NCI-H446 treated with DMSO at 0.1 percent for 48 hours (cell line): ENCODE measurements at regions not wholly inside any gene's neighbourhood (a gene's known extent, or its start where the extent isn't known, plus 50 kb on each side); places are given as distances from the start of the nearest gene placed in this dataset.
"Not testable (repeated sequence)": the region's sequence is repeated elsewhere in the genome, so short reads cannot be mapped to it uniquely, and the experiment has no call there.

Experiments used
- DNase-seq: peaks from one replicate; lab custom pipeline; 2025; lab: John Stamatoyannopoulos, UW

GRCh38 chr18:30929718-30930117 lies 112.8 kb downstream of the DSC3 start:
- no peak for DNase-seq

- no peak for DNase-seq
Measured at GRCh38 chr18:30929065-30929464, 113.5 kb downstream of the DSC3 start.

- no peak for DNase-seq
Measured at GRCh38 chr18:30927517-30928075, 114.9 kb downstream of the DSC3 start.

- no peak for DNase-seq
Measured at GRCh38 chr18:30927042-30927441, 115.5 kb downstream of the DSC3 start.

- DNase-seq, result no peak
Measured at GRCh38 chr18:30925795-30926194, 116.7 kb downstream of the DSC3 start.

- no peak for DNase-seq
Measured at GRCh38 chr18:30920757-30921156, 121.8 kb downstream of the DSC3 start.

- no peak for DNase-seq
Measured at GRCh38 chr18:30920351-30920750, 122.2 kb downstream of the DSC3 start.

GRCh38 chr18:30917651-30918050 lies 124.9 kb downstream of the DSC3 start:
- DNase-seq, result no peak

- DNase-seq, result no peak
Measured at GRCh38 chr18:30915336-30915988, 127.1 kb downstream of the DSC3 start.

- DNase-seq, result no peak
Measured at GRCh38 chr18:30908381-30908780, 134.2 kb downstream of the DSC3 start.

GRCh38 chr18:30903566-30903965 lies 139.0 kb downstream of the DSC3 start:
- DNase-seq, result no peak

- DNase-seq, result no peak
Measured at GRCh38 chr18:30889519-30890301, 152.8 kb downstream of the DSC3 start.

- no peak for DNase-seq
Measured at GRCh38 chr18:30888344-30888743, 154.2 kb downstream of the DSC3 start.

GRCh38 chr18:30886998-30887397 lies 155.5 kb downstream of the DSC3 start:
- no peak for DNase-seq

- no peak for DNase-seq
Measured at GRCh38 chr18:30870466-30870865, 172.1 kb downstream of the DSC3 start.

- no peak for DNase-seq
Measured at GRCh38 chr18:30862900-30863299, 179.6 kb downstream of the DSC3 start.

GRCh38 chr18:30860741-30861140 lies 181.8 kb downstream of the DSC3 start:
- DNase-seq, result no peak

GRCh38 chr18:30859036-30859435 lies 183.5 kb downstream of the DSC3 start:
- no peak for DNase-seq

GRCh38 chr18:30858560-30858959 lies 184.0 kb downstream of the DSC3 start:
- no peak for DNase-seq

GRCh38 chr18:30855762-30856161 lies 186.8 kb downstream of the DSC3 start:
- DNase-seq, result no peak

GRCh38 chr18:30852980-30853379 lies 189.6 kb downstream of the DSC3 start:
- no peak for DNase-seq

GRCh38 chr18:30852541-30852940 lies 190.0 kb downstream of the DSC3 start:
- DNase-seq, result no peak

GRCh38 chr18:30839056-30839561 lies 203.4 kb downstream of the DSC3 start:
- DNase-seq, result not testable (repeated sequence)
